ENCODE measurements at regions not wholly inside any gene's neighbourhood (a gene's known extent, or its start where the extent isn't known, plus 50 kb on each side); places are given as distances from the start of the nearest gene placed in this dataset.
A peak's percentile ranks its signal among the peaks of the same experiment; 100 is the strongest.

DNA sequence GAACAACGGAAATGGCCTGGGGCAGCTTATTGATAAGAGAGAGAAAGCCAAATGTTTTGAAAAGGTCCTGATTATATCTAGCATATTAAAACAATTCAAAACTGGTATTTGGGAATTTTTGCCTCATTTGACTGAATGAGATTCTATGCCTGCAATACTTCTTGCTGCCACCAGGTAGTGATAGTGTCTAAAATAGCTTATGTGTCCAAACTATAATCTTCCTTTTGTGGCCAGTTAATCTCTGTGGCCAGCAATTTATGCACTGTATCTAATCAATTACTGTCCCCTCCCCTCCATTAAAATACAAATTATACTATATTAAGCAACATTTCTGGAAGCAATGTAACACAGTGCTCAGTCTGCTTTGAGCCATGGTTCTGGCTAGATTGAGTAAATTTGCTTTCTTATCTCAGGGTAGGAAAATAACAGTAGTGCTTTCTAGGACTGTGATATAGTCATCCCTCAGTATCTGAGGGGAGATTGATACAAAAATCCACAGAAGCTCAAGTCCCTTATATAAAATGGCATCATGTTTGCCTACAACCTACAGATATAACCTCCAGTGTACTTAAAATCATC lies 91.8 kb downstream of the FOXD2 start:
- TF ChIP-seq, protein P1, sequence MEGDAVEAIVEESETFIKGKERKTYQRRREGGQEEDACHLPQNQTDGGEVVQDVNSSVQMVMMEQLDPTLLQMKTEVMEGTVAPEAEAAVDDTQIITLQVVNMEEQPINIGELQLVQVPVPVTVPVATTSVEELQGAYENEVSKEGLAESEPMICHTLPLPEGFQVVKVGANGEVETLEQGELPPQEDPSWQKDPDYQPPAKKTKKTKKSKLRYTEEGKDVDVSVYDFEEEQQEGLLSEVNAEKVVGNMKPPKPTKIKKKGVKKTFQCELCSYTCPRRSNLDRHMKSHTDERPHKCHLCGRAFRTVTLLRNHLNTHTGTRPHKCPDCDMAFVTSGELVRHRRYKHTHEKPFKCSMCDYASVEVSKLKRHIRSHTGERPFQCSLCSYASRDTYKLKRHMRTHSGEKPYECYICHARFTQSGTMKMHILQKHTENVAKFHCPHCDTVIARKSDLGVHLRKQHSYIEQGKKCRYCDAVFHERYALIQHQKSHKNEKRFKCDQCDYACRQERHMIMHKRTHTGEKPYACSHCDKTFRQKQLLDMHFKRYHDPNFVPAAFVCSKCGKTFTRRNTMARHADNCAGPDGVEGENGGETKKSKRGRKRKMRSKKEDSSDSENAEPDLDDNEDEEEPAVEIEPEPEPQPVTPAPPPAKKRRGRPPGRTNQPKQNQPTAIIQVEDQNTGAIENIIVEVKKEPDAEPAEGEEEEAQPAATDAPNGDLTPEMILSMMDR (IDR thresholded peaks at IDR 0.05; ENCODE audit: insufficient read depth, low read length), result peak; percentile 47
- no peak for TF ChIP-seq SPI1 (IDR thresholded peaks at IDR 0.05; ENCODE audit: borderline replicate concordance, low read depth)
- Histone ChIP-seq H3K27me3 (ENCODE audit: insufficient read depth, poor library complexity, severe bottlenecking) (peaks cover 30% of the 10 kb centered on the region), H3K27ac (replicated peaks) (no peak overlapping the region), H3K4me3 (replicated peaks; ENCODE audit: insufficient read depth, low read length) (no peak overlapping the region)
- no peak for DNase-seq (ENCODE audit: low read depth in 1 of 2, low spot score in 1 of 2)

DNA sequence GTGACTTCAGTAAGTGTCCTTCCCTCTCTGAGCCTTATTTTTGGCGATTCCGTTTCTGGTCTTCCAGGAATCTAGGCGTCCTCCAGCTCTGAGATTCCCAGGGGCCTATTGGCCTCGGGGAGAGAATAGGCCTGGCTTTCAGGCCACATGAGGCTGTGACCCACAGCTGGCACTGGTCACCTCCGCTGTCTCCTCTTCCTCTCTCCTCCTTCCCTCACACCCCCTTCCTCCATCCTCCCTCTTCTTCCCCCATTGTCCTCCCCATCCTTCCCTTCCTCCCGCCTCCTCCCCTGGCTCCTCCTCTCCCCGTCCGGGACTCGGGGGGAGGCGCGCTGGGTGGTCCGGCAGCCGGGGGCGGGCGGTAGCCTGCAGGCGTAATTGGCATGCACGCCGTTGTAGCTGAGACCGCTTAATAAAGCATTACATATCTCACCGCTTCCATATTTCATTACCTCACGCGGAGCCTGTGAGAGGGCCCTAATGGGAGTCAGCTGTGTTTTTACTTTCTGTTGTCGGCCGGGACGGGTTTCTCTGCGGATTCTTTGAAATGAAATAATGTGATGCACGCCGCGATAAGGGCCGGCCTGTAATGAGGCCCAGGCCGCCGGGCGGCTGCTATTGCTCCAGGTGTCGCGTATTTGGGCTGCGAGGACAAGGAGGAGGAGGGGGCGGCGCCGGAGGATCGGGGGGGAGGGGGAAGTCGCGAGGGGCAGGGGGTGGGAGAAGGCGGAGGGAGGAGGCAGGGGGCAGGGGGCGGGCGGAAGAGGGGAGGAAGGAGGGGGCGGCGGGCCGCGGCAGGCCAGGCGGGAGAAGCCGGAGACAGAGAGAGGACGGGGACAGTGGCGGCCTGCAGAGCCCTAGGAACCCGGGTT lies 95.3 kb downstream of the FOXD2 start:
- Histone ChIP-seq H3K27ac (replicated peaks) (no peak overlapping the region), H3K4me3 (replicated peaks; ENCODE audit: insufficient read depth, low read length) (no peak overlapping the region), H3K27me3 (ENCODE audit: insufficient read depth, poor library complexity, severe bottlenecking) (peaks cover 30% of the 10 kb centered on the region)
- no peak for DNase-seq (ENCODE audit: low read depth in 1 of 2, low spot score in 1 of 2)
- TF ChIP-seq SPI1 (IDR thresholded peaks at IDR 0.05; ENCODE audit: borderline replicate concordance, low read depth) (no peak), GABPA (IDR thresholded peaks at IDR 0.05; ENCODE audit: low read depth) (no peak), POLR2AphosphoS5 (IDR thresholded peaks at IDR 0.05; ENCODE audit: low read depth) (no peak)
- TF ChIP-seq, protein P1 (IDR thresholded peaks at IDR 0.05; ENCODE audit: insufficient read depth, low read length), result no peak
- TF ChIP-seq, protein P2, sequence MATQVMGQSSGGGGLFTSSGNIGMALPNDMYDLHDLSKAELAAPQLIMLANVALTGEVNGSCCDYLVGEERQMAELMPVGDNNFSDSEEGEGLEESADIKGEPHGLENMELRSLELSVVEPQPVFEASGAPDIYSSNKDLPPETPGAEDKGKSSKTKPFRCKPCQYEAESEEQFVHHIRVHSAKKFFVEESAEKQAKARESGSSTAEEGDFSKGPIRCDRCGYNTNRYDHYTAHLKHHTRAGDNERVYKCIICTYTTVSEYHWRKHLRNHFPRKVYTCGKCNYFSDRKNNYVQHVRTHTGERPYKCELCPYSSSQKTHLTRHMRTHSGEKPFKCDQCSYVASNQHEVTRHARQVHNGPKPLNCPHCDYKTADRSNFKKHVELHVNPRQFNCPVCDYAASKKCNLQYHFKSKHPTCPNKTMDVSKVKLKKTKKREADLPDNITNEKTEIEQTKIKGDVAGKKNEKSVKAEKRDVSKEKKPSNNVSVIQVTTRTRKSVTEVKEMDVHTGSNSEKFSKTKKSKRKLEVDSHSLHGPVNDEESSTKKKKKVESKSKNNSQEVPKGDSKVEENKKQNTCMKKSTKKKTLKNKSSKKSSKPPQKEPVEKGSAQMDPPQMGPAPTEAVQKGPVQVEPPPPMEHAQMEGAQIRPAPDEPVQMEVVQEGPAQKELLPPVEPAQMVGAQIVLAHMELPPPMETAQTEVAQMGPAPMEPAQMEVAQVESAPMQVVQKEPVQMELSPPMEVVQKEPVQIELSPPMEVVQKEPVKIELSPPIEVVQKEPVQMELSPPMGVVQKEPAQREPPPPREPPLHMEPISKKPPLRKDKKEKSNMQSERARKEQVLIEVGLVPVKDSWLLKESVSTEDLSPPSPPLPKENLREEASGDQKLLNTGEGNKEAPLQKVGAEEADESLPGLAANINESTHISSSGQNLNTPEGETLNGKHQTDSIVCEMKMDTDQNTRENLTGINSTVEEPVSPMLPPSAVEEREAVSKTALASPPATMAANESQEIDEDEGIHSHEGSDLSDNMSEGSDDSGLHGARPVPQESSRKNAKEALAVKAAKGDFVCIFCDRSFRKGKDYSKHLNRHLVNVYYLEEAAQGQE (IDR thresholded peaks at IDR 0.05; ENCODE audit: insufficient replicate concordance, low read depth), result no peak

DNA sequence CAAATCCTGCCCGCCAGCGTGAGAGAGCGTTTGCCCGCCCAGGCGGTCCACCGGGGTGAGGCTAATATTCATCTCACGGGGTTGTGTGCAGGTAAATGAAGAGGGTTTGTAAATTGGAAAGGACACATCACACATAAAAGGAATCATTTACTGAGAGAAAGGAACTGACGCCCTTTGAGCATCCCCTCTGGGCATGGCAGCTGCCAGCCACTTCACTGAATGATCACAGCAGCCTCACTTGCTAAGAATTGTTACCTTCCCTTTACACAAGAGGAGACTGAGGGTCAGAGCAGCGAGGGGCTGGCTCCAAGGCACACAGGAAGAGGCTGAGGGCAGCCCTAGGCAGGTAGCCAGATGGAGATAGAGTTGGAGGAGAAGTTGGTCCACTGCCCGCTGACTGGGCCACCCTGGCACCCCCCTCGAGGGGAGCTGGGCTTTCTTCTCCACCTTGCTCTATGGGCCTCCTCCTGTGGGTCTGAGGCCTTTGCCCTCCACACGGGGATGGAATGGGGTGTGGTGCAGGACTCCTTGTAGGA lies 96.0 kb downstream of the FOXD2 start:
- DNase-seq (ENCODE audit: low read depth in 1 of 2, low spot score in 1 of 2), result no peak
- H3K27me3 ChIP-seq (ENCODE audit: insufficient read depth, poor library complexity, severe bottlenecking), result peaks cover 30% of the 10 kb centered on the region
- H3K27ac ChIP-seq (replicated peaks), result no peak overlapping the region
- TF ChIP-seq, protein P1 (IDR thresholded peaks at IDR 0.05; ENCODE audit: insufficient read depth, low read length), result no peak
- no peak for TF ChIP-seq GABPA (IDR thresholded peaks at IDR 0.05; ENCODE audit: low read depth)
- TF ChIP-seq, protein P2 (IDR thresholded peaks at IDR 0.05; ENCODE audit: insufficient replicate concordance, low read depth), result no peak
- TF ChIP-seq SPI1 (IDR thresholded peaks at IDR 0.05; ENCODE audit: borderline replicate concordance, low read depth), result no peak
- no peak for TF ChIP-seq POLR2AphosphoS5 (IDR thresholded peaks at IDR 0.05; ENCODE audit: low read depth)
- H3K4me3 ChIP-seq (replicated peaks; ENCODE audit: insufficient read depth, low read length), result no peak overlapping the region
